K562 (cell line): ENCODE measurements at regions not wholly inside any gene's neighbourhood (a gene's known extent, or its start where the extent isn't known, plus 50 kb on each side); places are given as distances from the start of the nearest gene placed in this dataset.

Experiments
- ARID3A ChIP-seq: IDR thresholded peaks from 2 replicates; pipeline ENCODE4 v1.6.1; 2012; ENCODE audit warnings: low read depth, low read length, improper control_type of control experiment, borderline replicate concordance
- ARID3B ChIP-seq: fragments of 250-450 bp; sonication (Bioruptor Pico); IDR thresholded peaks from 2 replicates; pipeline ENCODE4 v1.4.0; 2020; ENCODE audit warnings: borderline replicate concordance
- CREB3 ChIP-seq: fragments of 450-650 bp; conservative IDR thresholded peaks from 2 replicates; pipeline ENCODE4 v1.6.1; 2016; ENCODE audit warnings: missing genetic modification characterization, low read depth, mild to moderate bottlenecking, missing compliant biosample characterization, moderate library complexity
- GTF2E2 ChIP-seq: fragments of 200-800 bp; sonication (Bioruptor generic); IDR thresholded peaks from 2 replicates; pipeline ENCODE4 v1.6.1; 2016; ENCODE audit warnings: missing genetic modification characterization, missing compliant biosample characterization
- HDAC1 ChIP-seq, 2 experiments: fragments of 450-650 bp; IDR thresholded peaks; 2 replicates each; pipeline ENCODE4 v1.6.1; 2016 to 2017; ENCODE audit warnings: inconsistent platforms in 1 of 2, mild to moderate bottlenecking in 1 of 2, moderate library complexity in 1 of 2
- IRF2 ChIP-seq: sonication (generic); formaldehyde crosslinking; IDR thresholded peaks from 2 replicates; pipeline ENCODE4 v1.8.1; 2022; ENCODE audit warnings: mild to moderate bottlenecking, missing genetic modification reagents
- KHSRP ChIP-seq: fragments of 450-650 bp; IDR thresholded peaks from 2 replicates; pipeline ENCODE4 v1.6.1; 2017
- SAFB2 ChIP-seq: fragments of 200-400 bp; formaldehyde crosslinking; IDR thresholded peaks from 2 replicates; pipeline ENCODE4 v1.6.1; 2018; ENCODE audit warnings: borderline replicate concordance, low read length, low read depth, moderate library complexity; ENCODE audit not compliant: severe bottlenecking
- TCF7 ChIP-seq: sonication (generic); IDR thresholded peaks from 2 replicates; pipeline ENCODE4 v1.6.1; 2016; ENCODE audit warnings: antibody characterized with exemption, borderline replicate concordance
- ZBTB33 ChIP-seq: sonication (generic); formaldehyde crosslinking; IDR thresholded peaks from 2 replicates; pipeline ENCODE4 v1.8.1; 2023; ENCODE audit warnings: mild to moderate bottlenecking, missing genetic modification reagents
- ZC3H11A ChIP-seq: IDR thresholded peaks from 2 replicates; pipeline ENCODE4 v1.6.1; 2012; ENCODE audit warnings: low read depth, low read length, improper control_type of control experiment
- ZNF609 ChIP-seq: sonication (generic); formaldehyde crosslinking; IDR thresholded peaks from 2 replicates; pipeline ENCODE4 v1.8.1; 2023; ENCODE audit warnings: missing genetic modification reagents, mild to moderate bottlenecking, borderline replicate concordance
- ZNF655 ChIP-seq: fragments of 250-450 bp; sonication (Bioruptor Pico); IDR thresholded peaks from 2 replicates; pipeline ENCODE4 v1.5.0; 2021

- TF ChIP-seq ZBTB33 (CRISPR knock-in tag) (peak; percentile 50; the same call in 1 of the 2 replicates), ZNF609 (CRISPR knock-in tag) (no peak), KHSRP (no peak), HDAC1 (IDR thresholded peaks at IDR 0.05) (0 out of 4 replicates have a peak, but pooled peaks of 1 of the 2 experiments have one; percentile 16), TCF7 (no peak), ZC3H11A (no peak), ARID3A (no peak), ZNF655 (CRISPR knock-in tag) (no peak), IRF2 (CRISPR knock-in tag) (no peak), ARID3B (CRISPR knock-in tag) (no peak), CREB3 (no peak), SAFB2 (no peak), GTF2E2 (tag) (no peak)
These were observed 56.1 kb upstream of the ACSF3 start (continued) for GRCh38 chr16:89037261-89038152.
